ENCODE measurements at regions not wholly inside any gene's neighbourhood (a gene's known extent, or its start where the extent isn't known, plus 50 kb on each side); places are given as distances from the start of the nearest gene placed in this dataset.
"Not testable (repeated sequence)": the region's sequence is repeated elsewhere in the genome, so short reads cannot be mapped to it uniquely, and the experiment has no call there.

DNA sequence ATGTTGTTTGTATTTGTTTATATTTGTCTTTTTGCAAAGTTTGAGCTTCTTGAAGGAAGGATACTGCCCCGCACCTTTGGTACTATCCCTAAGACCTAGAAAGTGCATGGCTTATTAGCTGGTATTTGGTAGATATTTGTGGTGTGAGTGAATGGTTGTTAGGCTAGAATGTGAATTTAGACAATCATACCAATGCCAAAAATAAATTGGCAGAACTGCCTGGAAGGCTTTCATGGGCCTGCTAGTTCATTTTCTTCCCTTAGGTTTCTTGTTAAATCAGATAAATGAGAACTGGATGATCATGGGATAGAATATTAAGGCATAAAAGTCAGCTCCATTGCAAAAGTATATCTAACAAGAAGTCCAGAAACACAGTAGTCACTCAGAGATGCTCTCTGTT is 147.5 kb upstream of the TSLP start:
- no peak for DNase-seq (ENCODE audit: low read depth)

DNA sequence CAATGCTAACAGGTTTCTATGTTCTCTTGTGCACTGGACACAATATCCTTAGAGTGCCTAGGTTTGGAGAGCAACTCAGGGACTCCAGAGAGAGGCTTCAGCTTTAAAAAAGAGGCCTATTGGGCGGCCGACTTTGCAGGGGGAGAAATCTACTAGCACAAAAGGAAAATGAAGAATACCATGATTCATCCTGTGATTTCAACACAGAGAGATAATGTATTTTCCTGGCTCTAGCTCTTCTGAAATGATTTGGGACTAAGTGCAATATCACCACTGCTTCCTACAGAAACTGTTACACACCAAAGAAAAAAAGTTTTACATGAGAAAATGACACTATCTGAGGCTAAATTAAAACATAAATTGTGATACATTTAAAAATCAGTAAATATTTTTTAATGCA is 146.1 kb upstream of the TSLP start:
- no peak for DNase-seq (ENCODE audit: low read depth)

DNA sequence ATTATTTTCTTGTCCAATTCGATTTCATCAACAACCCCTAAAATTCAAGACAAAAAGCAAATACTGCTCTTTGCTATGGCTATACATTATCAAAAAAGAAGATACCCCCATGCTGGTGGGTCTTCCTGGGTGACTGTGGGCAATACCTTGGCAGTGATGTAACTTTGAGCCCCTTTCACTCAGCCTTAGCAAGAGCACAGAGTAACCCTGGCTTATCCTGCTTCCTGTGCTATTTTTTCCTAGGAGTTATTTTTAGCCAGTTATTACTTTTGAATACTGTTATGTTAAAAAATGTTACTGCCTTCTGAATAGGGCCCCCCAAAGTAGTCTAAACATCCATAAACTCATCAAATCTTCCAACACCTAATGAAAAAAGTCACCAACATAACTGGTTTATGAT is 145.6 kb upstream of the TSLP start:
- DNase-seq (ENCODE audit: low read depth) = no peak

DNA sequence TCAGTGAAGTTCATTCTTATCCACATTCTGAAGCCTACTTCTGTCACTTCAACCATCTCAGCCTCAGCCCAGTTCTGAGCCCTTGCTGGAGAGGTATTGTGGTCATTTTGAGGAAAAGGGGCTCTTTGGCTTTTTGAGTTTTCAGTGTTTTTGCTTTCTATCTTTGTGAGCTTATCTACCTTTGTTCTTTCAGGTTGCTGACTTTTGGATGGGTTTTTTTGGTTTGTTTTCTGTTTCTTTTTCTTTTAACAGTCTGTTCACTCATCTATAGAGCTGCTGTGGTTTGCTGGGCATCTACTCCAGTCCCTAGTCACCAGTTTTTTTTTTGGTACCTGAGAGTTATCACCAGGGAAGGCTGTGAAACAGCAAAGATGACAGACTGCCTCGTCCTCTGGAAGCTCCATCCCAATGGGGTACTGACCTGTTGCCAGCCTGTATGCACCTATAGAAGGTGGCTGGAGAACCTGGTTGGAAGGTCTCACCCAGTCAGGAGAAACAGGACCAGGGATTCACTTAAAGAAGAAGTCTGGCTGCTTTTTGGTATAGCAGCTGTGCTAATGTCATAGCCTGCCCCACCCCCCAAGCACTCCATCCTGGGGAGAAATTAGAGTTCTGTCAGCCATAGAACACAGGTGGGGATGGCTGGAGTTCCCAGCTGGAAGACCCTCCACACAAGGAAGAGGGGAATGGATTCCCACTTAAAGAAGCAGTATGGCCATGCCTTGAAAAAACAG is 138.6 kb upstream of the TSLP start:
- no peak for DNase-seq (ENCODE audit: low read depth)

DNA sequence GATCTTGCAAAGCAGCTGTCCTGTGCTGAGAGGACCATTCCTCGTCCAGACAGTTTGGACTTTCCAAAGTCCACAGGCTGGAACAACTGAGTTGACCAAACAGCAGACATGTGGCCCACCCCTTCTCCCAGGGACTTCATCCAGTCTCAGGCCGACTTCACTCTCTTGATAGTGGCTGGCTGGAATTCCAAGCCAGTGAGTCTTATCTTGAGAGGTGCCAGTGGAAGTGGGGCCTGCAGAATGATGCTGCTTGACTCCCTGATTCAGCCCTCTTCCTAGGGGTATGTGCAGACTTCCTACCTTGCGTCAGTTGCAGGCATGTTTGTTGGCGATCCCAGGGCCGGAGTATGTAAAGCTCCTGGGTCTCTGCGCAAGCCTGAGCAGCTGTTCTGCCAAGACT is 131.4 kb upstream of the TSLP start:
- DNase-seq (ENCODE audit: low read depth) = no peak

DNA sequence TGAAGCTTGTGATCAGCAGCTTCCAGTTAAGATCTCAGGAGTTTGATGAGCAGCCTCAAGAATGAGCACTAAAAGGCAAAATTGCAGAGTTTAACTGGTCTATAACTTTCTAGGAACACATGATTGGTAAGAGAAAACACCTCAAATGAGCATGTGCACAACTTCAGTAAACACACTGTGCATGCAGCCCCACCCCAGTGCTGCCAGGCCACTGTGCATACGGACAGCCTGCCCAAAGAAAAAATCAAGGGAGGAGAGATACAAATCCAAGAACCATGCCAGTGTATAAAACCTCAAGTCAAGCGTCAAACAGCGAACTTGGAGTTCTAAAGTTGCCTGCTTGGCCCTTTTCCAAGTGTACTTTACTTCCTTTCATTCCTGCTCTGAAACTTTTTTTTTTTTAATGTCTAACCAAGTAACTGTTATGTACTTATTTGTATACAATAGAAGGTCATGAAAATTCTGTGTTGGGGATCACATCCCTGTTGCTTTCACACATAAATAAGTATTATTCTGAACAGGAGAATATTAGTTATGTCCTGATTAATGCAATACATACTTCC is 125.6 kb upstream of the TSLP start:
- DNase-seq (ENCODE audit: low read depth) = no peak

DNA sequence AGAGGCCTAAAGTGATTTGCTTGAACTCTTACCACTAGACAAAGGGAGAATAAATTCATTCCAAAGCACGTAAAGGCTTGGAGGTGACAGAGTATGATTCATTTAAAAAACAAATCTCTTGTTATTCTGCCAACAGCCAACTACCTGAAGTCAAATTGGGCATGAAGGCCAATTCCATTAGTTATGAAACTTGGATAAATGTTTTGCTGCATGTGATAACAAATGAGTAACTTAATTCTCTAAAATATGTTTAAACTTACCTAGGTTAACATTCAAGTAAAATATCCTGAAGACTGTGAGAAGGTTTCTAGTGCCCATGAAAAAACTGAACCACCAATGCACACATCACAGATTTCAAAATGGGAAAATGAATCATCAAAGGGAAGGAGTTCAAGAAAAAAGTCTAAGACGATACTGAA is 120.1 kb upstream of the TSLP start:
- DNase-seq (ENCODE audit: low read depth) = no peak

DNA sequence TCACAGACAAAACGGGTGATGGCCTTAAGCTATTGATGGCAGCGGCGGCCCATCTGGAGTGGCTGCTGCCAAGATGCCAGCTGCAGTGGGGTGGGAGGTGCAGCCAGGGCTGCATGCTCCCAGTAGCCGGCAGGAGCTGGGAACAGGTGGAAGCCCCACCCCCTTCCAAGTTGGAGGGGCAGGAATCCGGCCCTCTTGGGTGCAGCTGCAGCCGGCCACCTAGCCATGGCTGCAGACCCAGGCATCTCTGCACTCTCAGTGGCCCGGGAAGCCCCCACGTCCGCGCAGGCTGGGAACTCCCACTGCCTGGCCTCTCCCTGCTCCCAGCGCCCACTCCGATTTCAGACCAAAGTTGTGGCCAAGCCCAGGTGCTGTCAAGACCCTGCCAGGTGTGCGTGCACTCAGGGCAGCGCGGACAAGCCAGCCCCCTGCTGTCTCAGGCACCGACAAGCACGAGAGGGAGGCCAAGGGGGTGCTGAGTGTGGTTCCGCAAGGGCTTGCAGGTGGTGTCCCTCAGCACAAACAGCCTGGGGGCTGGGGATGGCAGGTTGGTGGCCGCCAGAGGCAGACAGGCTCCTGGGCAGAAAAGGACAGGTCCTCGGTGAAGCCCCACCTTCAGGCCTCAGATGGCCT is 115.1 kb upstream of the TSLP start:
- no peak for DNase-seq (ENCODE audit: low read depth)

DNA sequence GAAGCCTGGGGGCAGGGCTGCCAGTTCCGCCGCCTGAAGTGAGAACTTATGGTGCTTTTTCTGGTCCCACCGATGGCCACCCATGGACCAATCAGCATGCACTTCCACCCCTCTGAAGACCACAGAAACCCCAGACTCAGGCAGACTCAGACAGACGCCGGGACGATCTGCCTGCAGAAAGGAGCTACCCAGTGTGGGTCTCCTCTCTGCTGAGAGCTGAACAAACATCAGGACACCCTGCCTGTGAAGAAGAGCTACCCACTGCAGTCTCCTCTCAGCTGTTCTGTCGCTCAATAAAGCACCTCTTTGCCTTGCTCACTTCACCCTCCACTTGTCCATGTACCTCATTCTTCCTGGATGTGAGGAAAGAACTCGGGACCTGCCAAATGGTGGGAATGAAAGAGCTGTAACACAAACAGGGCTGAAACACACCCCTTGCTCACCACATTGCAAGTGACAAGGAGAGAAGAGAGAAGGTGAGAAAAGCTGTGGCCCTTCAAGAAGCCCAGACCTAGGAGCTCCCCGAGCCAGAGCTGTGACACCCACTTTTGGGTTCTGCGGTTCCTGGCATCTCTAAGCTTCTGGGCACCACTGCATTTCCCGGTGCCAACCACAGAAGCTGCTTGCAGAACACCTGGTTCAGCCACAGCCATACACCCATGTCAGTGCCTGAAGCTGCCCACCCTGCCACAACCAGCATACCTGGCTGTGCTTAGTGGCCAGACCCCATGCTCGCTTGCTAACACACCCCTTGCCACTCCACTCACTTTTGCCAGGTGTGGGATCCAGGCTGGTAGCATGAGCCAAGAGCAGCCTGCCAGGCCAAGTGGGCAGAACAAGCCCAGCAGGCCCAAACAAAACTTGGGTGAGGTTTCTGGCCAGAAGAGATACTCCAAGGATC is 114.3 kb upstream of the TSLP start:
- DNase-seq (ENCODE audit: low read depth) = no peak

DNA sequence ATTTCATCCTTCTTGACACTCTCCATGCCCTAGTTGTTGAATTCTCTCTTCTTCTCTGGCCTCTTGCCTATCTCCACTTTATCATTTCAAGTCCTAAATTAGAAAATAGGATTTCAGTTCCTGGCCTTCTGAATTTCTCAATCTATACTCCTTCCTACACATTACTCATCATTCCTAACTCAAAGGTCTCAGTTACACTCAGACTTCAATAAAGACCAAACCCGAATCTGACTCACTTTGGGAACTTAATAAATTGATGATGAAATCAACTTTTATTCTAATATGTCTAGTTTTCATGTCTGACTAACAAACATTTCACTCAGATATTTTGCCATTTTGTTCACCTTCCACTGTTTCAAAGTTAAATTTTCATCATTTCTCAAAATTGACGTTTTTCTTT is 113.6 kb upstream of the TSLP start:
- DNase-seq (ENCODE audit: low read depth) = no peak

DNA sequence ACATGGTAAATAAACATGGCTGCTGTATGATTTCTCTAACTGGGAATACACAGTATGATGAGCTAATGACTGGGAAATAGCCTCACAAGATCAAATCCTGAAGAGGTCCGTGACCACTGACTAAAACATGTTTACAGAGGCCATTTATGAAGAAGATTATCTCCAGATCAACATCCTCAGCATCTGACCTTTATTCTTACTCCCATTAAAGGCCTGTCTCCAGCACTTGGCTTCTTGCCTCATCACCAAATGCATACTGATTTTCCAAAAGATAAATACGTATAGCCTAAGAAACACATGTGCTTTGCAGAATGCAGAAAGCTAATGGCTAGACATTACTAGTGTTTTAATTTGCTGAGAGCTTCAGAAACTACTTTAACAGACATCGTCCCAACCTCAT is 108.0 kb upstream of the TSLP start:
- DNase-seq (ENCODE audit: low read depth) = no peak

DNA sequence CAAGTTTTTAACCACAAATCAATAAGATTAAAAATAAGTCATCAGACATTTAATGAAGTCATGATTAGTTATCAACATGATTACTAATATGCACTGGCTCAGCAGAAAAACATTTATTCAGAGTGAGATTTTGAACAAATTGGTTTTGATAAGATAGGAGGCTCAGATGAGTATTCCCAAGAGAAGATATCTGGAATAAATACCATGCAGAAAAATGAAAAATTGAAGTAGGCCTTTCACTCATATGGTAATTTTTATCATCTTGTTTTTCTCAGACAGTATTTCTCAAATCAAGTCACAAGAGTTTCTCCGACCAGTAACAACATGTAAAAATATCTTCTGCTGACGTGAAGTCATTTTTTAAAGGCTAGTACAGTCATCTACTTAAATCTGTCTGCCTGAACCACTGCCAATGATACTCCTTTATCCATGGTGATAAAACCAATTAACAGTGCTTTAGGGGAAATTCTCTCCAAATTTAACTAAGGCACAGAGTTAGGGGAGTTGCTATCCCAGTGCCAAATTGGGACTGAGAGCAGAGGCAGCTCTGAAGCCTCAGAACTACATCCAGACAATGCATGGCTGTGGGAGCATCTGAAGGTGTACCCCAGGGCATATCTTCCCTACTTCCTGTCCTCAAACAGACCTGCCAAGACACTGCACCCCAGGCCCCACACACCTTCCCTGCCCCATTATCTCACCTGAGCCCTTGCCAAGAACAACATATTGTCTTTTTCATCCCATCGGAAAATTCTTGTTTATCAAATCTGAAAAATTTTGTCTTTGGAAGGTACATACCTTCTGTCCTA is 105.5 kb upstream of the TSLP start:
- no peak for DNase-seq (ENCODE audit: low read depth)

DNA sequence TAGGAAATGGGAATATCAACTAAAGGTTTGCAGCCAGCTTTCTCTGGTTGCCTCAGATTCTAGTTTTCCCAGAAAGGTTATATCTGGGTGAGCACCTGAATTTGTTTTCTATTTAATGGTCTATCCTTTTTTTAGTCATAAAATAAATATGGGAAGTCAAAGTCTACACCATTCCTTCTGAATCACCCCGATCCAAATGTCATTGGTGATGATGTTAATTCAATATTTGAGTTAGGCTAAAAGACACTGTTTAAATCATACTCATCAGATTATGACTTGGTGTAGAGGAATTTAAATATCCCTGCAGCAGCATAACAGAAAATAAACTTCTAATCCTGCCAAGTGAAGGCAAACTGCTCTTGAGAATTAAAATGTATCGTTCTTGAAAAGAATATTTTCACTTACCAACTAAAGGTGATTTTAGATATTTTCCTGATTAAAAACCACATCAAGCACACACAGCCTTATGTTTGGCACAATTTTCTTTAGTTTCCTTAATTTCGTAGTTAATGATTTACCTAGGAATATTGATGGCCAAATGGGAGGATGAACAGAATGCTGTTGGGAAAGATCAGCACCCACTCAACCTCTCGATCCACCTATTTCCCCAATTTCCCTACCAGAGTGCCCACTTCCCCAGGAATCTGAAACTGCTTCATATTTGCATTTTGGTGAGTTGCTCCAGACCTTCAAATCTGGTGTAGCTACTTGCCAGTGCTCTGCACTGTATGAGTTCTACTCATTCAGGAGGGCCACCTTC is 103.1 kb upstream of the TSLP start:
- DNase-seq (ENCODE audit: low read depth) = no peak

DNA sequence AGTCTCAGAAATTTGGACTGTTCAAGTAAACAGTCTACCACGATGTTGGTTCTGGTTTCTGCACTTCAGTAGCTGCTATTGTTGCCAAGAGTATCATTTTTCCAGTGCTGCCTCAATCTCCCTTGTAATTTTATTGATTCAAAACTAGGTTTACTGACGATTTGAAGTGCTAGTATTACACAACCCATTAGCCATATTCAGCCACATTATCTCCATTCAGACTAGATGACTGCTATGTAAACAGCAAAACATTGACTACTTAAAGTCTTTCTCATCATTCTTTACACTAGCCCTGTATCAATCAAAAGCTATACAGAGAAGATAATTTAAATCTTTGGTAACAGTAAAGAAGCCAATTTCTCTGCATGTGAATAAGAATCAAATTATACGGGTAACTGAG is 102.0 kb upstream of the TSLP start:
- no peak for DNase-seq (ENCODE audit: low read depth)

DNA sequence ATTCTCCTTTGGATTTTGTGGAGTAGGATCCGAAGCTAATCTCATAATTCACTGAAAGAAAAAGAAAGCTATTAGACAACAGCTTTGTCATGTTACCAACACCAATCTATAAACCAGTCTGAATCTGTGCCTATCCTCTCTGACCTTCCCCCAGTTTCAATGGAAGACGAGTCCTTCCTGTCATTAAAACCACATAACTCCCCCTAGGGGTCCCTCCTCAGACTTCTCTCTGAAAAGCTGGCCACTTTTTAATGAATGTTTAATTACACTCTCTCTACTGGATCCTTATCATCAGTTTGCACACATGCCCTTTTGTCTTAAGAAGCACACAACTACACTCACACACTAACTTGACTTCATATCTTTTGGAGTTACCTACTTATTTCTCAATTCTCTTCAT is 98.0 kb upstream of the TSLP start:
- no peak for DNase-seq (ENCODE audit: low read depth)

DNA sequence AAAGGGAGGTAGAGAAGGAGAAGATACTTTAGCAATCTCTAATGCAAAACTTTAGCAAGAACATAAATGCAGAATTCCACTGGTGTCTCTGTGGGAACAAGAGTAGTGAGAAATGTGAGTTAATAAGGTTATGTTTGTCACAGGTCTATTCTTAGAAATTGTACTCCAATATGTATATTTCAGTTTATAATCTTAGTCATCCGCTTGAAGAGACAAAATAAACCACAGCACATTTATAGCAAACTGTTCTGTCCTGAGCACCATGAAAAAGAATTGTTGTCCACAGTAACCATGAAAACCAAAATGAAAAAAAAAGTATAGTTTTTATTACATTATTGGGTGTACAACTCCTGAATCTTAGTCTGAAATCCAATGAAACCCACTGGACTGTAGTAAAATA is 93.6 kb upstream of the TSLP start:
- DNase-seq (ENCODE audit: low read depth) = no peak

DNA sequence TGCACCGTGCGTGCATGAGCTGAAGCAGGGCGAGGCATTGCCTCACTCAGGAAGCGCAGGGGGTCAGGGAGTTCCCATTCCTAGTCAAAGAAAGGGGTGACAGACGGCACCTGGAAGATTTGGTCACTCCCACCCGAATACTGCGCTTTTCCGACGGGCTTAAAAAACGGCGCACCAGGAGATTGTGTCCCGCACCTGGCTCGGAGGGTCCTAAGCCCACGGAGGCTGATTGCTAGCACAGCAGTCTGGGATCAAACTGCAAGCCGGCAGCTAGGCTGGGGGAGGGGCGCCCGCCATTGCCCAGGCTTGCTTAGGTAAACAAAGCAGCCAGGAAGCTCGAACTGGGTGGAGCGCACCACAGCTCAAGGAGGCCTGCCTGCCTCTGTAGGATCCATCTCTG is 85.6 kb upstream of the TSLP start:
- DNase-seq (ENCODE audit: low read depth) = not testable (repeated sequence)

DNA sequence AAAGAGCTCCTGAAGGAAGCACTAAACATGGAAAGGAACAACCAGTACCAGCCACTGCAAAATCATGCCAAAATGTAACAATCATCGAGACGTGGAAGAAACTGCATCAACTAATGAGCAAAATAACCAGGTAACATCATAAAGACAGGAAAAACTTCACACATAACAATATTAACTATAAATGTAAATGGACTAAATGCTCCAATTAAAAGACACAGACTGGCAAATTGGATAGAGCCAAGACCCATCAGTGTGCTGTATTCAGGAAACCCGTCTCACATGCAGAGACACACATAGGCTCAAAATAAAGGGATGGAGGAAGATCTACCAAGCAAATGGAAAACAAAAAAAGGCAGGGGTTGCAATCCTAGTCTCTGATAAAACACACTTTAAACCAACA is 83.9 kb upstream of the TSLP start:
- not testable (repeated sequence) for DNase-seq (ENCODE audit: low read depth)

DNA sequence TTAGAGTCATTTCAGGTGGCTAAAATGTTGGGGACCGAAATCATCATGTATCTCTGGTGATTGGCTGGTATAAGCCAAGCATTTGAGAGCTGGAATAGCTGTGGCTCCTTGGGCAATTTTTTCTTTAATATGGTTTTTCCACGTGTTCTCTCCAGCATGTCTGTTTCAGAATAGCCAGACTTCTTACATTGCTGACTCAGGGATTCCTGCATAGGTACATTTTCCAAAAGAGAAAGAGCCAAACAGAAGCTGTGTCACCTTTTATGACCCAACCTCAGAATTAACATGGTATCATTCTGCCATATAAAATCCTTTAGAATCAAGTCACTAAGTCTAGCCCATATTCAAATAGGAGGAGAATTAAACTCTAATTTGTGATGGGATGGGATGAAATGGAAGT is 74.8 kb upstream of the TSLP start:
- DNase-seq (ENCODE audit: low read depth) = no peak

DNA sequence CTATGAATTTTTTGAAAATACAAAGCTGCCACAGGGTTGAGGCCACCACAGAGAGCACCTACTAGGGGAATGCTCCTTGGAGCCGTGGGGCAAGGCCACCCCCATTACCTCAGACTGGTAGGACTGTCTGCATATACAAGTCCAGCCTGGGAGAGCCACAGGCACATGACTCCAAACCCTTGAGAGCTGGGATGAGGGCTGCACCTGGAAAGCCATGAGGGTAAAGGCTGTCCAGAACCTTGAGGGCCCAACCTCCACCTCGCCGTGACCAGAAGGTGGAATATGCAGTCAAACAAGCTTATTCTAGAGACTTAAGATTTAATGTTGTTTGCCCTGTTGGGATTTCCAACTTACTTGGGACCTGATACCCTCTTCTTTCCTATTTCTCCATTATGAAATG is 69.5 kb upstream of the TSLP start:
- DNase-seq (ENCODE audit: low read depth) = no peak

DNA sequence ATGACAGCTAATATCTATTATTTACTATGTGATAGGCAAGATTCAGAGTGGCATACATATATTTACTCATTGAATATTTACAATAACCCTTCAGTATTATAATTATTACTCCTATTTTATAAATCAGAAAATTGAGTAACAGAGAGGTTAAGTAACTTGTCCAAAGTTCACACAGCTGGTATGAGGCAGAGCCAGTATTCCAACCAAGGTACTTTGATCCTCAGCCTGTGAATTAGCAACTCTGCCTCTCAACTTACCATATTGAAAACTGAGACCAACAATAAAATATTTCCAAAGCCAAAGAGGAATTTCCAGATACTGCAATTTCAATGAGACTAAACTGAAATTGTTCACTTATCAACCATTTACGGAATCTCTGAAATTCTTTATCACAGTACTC is 67.9 kb upstream of the TSLP start:
- no peak for DNase-seq (ENCODE audit: low read depth)

All from HS-27A (cell line).